KMS-11 (cell line): ENCODE measurements at regions not wholly inside any gene's neighbourhood (a gene's known extent, or its start where the extent isn't known, plus 50 kb on each side); places are given as distances from the start of the nearest gene placed in this dataset.
"Not testable (repeated sequence)": the region's sequence is repeated elsewhere in the genome, so short reads cannot be mapped to it uniquely, and the experiment has no call there.

ENCODE experiments used
- H2AFZ ChIP-seq: fragments of 200-600 bp; sonication (generic); 2 replicates; pipeline ENCODE4 v1.6.1; 2016; ENCODE audit warnings: antibody characterized with exemption, mixed run types, low read depth
- H3K27ac ChIP-seq: fragments of 200-600 bp; sonication (generic); 2 replicates; pipeline ENCODE4 v1.6.1; 2016; ENCODE audit warnings: mild to moderate bottlenecking, mixed run types
- H3K27me3 ChIP-seq: fragments of 200-600 bp; sonication (generic); 2 replicates; pipeline ENCODE4 v1.6.1; 2017; ENCODE audit warnings: mild to moderate bottlenecking, low read depth, mixed run types, moderate library complexity; ENCODE audit not compliant: insufficient read depth
- H3K36me3 ChIP-seq: fragments of 200-600 bp; sonication (generic); 2 replicates; pipeline ENCODE4 v1.6.1; 2017; ENCODE audit warnings: mild to moderate bottlenecking, mixed run types; ENCODE audit not compliant: insufficient read depth
- H3K4me1 ChIP-seq: fragments of 200-600 bp; sonication (generic); 2 replicates; pipeline ENCODE4 v1.6.1; 2016; ENCODE audit warnings: mild to moderate bottlenecking, low read depth, mixed run types; ENCODE audit not compliant: poor library complexity, severe bottlenecking
- H3K4me2 ChIP-seq: fragments of 200-600 bp; sonication (generic); 2 replicates; pipeline ENCODE4 v1.7.0; 2016; ENCODE audit warnings: mild to moderate bottlenecking, mixed run types
- H3K4me3 ChIP-seq: fragments of 200-600 bp; sonication (generic); IDR thresholded peaks from 2 replicates; pipeline ENCODE4 v1.6.1; 2017; ENCODE audit warnings: low read depth, low read length, mixed read lengths; ENCODE audit not compliant: insufficient read depth
- H3K79me2 ChIP-seq: fragments of 200-600 bp; sonication (generic); 2 replicates; pipeline ENCODE4 v1.6.1; 2016; ENCODE audit warnings: low read depth, mixed run types; ENCODE audit not compliant: insufficient read depth
- H3K9ac ChIP-seq: fragments of 200-600 bp; sonication (generic); 2 replicates; pipeline ENCODE4 v1.6.1; 2016; ENCODE audit warnings: mild to moderate bottlenecking, mixed run types
- H4K20me1 ChIP-seq: fragments of 200-600 bp; sonication (generic); 2 replicates; pipeline ENCODE4 v1.6.1; 2016; ENCODE audit warnings: mild to moderate bottlenecking, mixed run types; ENCODE audit not compliant: insufficient read depth
- CTCF ChIP-seq: fragments of 200-600 bp; sonication (generic); conservative IDR thresholded peaks from 2 replicates; pipeline ENCODE4 v1.6.1; 2017; ENCODE audit warnings: low read depth, mild to moderate bottlenecking, antibody characterized with exemption, low read length, moderate library complexity, mixed read lengths

- Histone ChIP-seq H2AFZ (no peak overlapping the region), H3K27me3 (no peaks in the 10 kb centered on the region), H3K27ac (no peak overlapping the region), H3K9ac (no peak overlapping the region), H4K20me1 (no peaks in the 10 kb centered on the region), H3K4me2 (no peak overlapping the region), H3K36me3 (no peaks in the 10 kb centered on the region), H3K4me3 (no peak overlapping the region), H3K4me1 (no peaks in the 10 kb centered on the region), H3K79me2 (no peaks in the 10 kb centered on the region)
- TF ChIP-seq CTCF, result no peak
Measured at GRCh38 chr1:230567221-230567575, 75.1 kb upstream of the COG2 start.

DNA sequence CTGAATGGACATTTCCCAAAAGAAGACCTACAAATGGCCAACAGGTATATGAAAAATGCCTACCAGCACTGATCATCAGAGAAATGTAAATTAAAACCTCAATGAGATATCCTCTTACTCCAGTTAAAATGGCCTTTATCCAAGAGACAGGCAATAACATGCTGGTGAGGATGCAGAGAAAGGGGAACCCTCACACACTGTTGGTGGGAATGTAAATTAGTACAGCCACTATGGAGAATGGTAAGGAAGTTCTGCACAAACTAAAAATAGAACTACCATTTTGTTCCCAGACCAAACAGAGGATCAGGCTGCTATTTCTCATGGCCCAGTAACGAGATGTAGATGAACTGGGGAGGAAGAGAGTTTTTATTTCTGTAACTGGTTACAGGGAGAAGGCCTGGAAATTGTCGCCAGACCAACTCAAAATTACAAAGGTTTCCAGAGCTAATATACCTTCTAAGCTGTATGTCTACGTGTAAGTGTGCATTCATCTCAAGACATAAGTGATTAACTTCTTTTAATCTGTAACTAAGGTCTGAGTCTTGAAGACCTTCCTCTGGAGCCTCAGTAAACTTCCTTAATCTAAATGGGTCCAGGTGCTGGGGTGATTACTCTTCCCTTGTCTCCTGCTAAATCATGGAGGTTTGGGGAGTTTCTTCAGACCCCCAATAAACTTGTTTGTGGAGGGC lies 75.6 kb upstream of the COG2 start:
- not testable (repeated sequence) for H3K27me3 ChIP-seq

GRCh38 chr1:230565141-230565540 lies 77.1 kb upstream of the COG2 start:
- no peaks in the 10 kb centered on the region for H3K79me2 ChIP-seq
- no peak overlapping the region for H2AFZ ChIP-seq
- no peaks in the 10 kb centered on the region for H3K27me3 ChIP-seq
- H3K4me3 ChIP-seq, result no peak overlapping the region
- no peak overlapping the region for H3K27ac ChIP-seq
- H3K9ac ChIP-seq, result no peak overlapping the region
- no peaks in the 10 kb centered on the region for H3K36me3 ChIP-seq
- H3K4me2 ChIP-seq, result no peak overlapping the region
- H4K20me1 ChIP-seq, result no peaks in the 10 kb centered on the region
- TF ChIP-seq CTCF, result no peak
- H3K4me1 ChIP-seq, result no peaks in the 10 kb centered on the region

More for the DNA sequence above, 75.6 kb upstream of the COG2 start:
- H3K9ac ChIP-seq, H2AFZ ChIP-seq, H3K4me1 ChIP-seq, H3K4me3 ChIP-seq, H3K27ac ChIP-seq, H3K4me2 ChIP-seq, H3K36me3 ChIP-seq, H3K79me2 ChIP-seq, H4K20me1 ChIP-seq: not testable (repeated sequence)

DNA sequence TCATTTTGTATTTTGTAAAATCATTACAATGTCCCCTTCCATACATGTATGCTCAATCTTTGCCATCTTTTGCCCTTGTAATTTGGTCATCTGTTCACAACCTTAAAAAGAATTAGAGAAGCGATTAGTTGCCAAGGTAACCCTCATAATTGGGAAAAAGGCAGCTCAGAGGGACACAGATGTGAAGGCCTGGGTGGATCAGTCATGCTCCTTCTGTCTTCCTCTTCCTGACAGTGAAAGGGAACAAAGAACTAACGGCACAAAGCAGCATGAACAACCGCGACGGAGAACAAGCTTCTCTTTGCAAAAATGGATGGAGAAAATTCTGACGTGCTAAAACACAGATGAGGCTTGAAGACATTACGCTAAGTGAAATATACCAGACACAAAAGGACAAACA lies 78.7 kb upstream of the COG2 start:
- Histone ChIP-seq H3K4me2 (no peak overlapping the region), H4K20me1 (no peaks in the 10 kb centered on the region), H3K79me2 (no peaks in the 10 kb centered on the region), H3K27me3 (no peaks in the 10 kb centered on the region), H3K27ac (no peak overlapping the region), H3K9ac (no peak overlapping the region), H3K36me3 (no peaks in the 10 kb centered on the region), H3K4me3 (no peak overlapping the region), H3K4me1 (no peaks in the 10 kb centered on the region), H2AFZ (no peak overlapping the region)
- no peak for TF ChIP-seq CTCF

DNA sequence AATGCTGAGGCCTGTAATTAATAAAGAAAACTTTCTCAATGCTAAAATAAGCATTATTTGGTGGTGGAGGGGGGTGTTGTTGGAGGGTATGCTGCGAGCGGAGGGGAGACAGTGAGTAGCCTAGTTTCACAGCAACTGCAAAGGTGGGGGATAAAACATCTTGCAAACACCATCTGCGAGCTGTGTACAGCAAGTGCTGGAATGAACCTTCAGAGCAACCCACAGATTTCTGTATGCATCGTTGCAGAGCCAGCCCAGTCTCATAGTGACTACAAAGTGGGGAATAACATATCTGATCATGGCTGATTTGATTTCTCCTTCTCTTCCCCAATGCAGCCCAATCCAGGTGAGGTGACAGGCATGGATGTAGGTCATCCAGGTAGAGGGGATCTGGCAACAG lies 80.7 kb upstream of the COG2 start:
- Histone ChIP-seq H3K4me1 (no peaks in the 10 kb centered on the region), H2AFZ (no peak overlapping the region), H3K27ac (no peak overlapping the region), H3K4me3 (no peak overlapping the region), H3K79me2 (no peaks in the 10 kb centered on the region), H3K27me3 (no peaks in the 10 kb centered on the region), H3K9ac (no peak overlapping the region), H4K20me1 (no peaks in the 10 kb centered on the region), H3K4me2 (no peak overlapping the region), H3K36me3 (no peaks in the 10 kb centered on the region)
- TF ChIP-seq CTCF, result no peak
